ENCODE measurements at regions not wholly inside any gene's neighbourhood (a gene's known extent, or its start where the extent isn't known, plus 50 kb on each side); places are given as distances from the start of the nearest gene placed in this dataset.

- Histone ChIP-seq H3K27me3 (ENCODE audit: insufficient read depth, low read length) (no peaks in the 10 kb centered on the region), H3K18ac (ENCODE audit: insufficient read length, low read depth, low read length) (no peak overlapping the region), H2BK12ac (ENCODE audit: insufficient read length, low read depth, low read length) (no peak overlapping the region), H4K20me1 (ENCODE audit: control insufficient read depth, insufficient read depth, insufficient read length) (no peaks in the 10 kb centered on the region), H3K4me2 (ENCODE audit: insufficient read depth, insufficient read length, low read length) (no peak overlapping the region), H2BK5ac (ENCODE audit: insufficient read length, low read length) (no peak overlapping the region), H2BK15ac (ENCODE audit: low read depth, low read length) (no peak overlapping the region), H3K9ac (ENCODE audit: extremely low read depth, insufficient read length, low read length) (no peak overlapping the region), H3K56ac (ENCODE audit: insufficient read length, low read depth, low read length) (no peak overlapping the region), H2AK5ac (ENCODE audit: insufficient read length, low read length) (no peak overlapping the region), H4K91ac (ENCODE audit: insufficient read length, low read depth, low read length) (no peak overlapping the region), H4K8ac (replicated peaks; ENCODE audit: insufficient read length, low read depth, low read length) (no peak overlapping the region), H2BK20ac (ENCODE audit: low read depth, low read length, poor library complexity, severe bottlenecking) (no peak overlapping the region), H3K79me1 (ENCODE audit: insufficient read depth, low read depth, low read length, poor library complexity, severe bottlenecking) (no peaks in the 10 kb centered on the region), H3K4ac (ENCODE audit: low read depth, low read length) (no peak overlapping the region), H3K23me2 (ENCODE audit: insufficient read length, low read depth, low read length, poor library complexity, severe bottlenecking) (no peaks in the 10 kb centered on the region), H3K9me3 (ENCODE audit: control insufficient read depth, low read depth, low read length) (no peaks in the 10 kb centered on the region), H3K23ac (ENCODE audit: insufficient read length, low read depth, low read length) (no peak overlapping the region), H2BK120ac (ENCODE audit: low read depth, low read length, poor library complexity, severe bottlenecking) (no peak overlapping the region), H4K5ac (ENCODE audit: insufficient read length, low read depth, low read length) (no peak overlapping the region), H3T11ph (ENCODE audit: low read length) (no peak overlapping the region), H3K14ac (ENCODE audit: insufficient read depth, low read length) (no peak overlapping the region), H2AFZ (ENCODE audit: low read length) (no peak overlapping the region), H3K27ac (ENCODE audit: insufficient read length, low read depth, low read length) (no peak overlapping the region), H3K4me1 (ENCODE audit: insufficient read depth, low read length) (no peaks in the 10 kb centered on the region), H3K79me2 (ENCODE audit: insufficient read depth, low read length) (no peaks in the 10 kb centered on the region)
- no peak for TF ChIP-seq CTCF (conservative IDR thresholded peaks at IDR 0.05)
- Mint-ChIP-seq H3K27ac (no peak overlapping the region), H3K36me3 (ENCODE audit: insufficient read depth in 1 of 3, low read depth in 3 of 3) (no peaks in the 10 kb centered on the region; a peak in 1 of 7 replicates), H3K27me3 (ENCODE audit: low read depth) (no peaks in the 10 kb centered on the region), H3K4me3 (no peak overlapping the region), H3K9me3 (no peaks in the 10 kb centered on the region; a peak in 1 of 5 replicates), H3K4me1 (no peaks in the 10 kb centered on the region)
- no peak for DNase-seq
- no CpG with 5 or more reads among the region's 1 CpG for WGBS (ENCODE audit: extremely low coverage, insufficient read length, low lambda C conversion rate)
Observed at GRCh38 chr18:73707035-73707434, 440.6 kb downstream of the FBXO15 start.

All from H9 (cell line).